Activated CD4-positive, alpha-beta T cell treated with anti-CD3 and anti-CD28 coated beads, Interleukin-2, amount 50 U/mL, for 48 hours (primary cell): ENCODE measurements at regions not wholly inside any gene's neighbourhood (a gene's known extent, or its start where the extent isn't known, plus 50 kb on each side); places are given as distances from the start of the nearest gene placed in this dataset.

Source experiments
- DNase-seq, 2 experiments: peaks; one replicate each; pipeline ENCODE4 v3.0.0-alpha.2; 2020

- no peak for DNase-seq
Measured at GRCh38 chr2:145034511-145034910, 514.6 kb upstream of the ZEB2 start.

DNA sequence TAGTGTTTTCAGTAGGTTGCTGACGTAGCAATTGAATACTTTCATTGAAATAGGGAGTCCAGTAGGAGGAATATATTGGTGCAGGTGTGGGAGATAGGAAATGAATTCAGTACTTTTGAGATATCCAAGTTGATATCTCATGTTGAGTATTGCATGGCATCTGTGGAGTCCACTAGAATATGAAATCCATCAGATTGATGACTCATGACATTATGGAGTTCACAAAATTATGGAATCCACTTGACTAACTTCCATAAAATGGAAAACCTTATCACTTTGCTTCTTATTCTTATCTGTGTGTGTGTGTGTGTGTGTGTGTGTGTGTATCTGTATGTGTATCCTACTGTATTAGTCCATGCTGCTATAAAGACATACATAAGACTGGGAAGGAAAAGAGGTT, 513.5 kb upstream of the ZEB2 start:
- no peak for DNase-seq

GRCh38 chr2:145032791-145033190, 512.9 kb upstream of the ZEB2 start:
- DNase-seq, result no peak

DNA sequence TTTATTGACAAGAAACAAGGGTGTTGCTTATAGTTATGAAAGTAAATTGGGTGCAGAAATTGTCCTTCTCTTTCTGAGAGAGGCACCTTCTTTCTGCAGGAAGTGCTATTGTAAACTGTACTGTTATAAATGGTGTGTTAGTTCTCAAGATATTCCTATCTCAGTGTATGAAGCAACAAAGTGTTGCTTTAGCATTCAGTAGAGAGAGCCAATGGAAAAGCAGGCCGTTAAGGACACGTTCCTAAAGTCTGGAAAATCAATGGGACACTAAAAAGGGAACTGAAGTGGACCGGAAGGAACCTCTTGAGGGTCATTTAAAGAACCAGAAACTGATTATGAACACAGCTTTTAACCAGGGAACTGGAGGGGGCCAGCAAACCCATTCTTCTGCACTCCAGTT, 510.0 kb upstream of the ZEB2 start:
- DNase-seq, result no peak

- DNase-seq, result no peak
Measured at GRCh38 chr2:145029081-145029480, 509.2 kb upstream of the ZEB2 start.

DNA sequence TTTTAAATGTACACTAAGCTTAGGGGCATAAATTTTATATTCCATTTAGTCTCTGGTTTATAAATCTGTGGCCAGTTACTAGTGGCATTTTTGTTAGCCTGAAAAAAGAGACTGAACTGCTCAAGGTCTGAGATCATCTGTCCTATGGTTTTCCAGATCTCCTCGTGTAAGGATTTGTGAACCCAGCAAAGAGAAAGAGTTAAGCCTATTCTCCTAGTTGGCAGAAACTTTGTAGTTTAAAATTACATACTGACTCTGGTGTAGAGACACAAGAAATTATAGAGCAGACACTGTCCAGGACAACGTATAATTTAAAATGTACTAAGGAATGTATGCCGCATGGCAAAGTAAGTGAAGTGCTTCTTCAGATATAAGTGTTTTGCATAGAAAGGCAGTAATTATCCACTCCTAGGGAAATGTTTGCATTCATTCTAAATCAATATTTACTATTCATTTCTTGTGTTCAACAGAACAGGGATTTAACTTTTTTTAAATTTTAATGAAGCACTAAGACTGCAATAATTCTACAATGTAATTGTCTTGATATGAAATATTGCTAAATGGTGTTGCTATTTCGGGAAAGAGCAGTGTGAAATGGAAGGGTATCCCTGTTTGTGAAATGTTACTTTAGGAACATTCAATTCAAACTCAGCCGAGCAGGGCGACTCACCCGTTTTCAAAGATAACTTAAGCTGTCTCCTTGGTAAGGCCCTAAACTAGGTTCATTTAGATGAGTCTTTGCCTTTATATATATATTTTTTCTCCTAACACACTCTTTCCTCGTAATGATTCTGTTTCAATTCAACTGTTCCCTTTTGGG, 508.4 kb upstream of the ZEB2 start:
- no peak for DNase-seq

DNA sequence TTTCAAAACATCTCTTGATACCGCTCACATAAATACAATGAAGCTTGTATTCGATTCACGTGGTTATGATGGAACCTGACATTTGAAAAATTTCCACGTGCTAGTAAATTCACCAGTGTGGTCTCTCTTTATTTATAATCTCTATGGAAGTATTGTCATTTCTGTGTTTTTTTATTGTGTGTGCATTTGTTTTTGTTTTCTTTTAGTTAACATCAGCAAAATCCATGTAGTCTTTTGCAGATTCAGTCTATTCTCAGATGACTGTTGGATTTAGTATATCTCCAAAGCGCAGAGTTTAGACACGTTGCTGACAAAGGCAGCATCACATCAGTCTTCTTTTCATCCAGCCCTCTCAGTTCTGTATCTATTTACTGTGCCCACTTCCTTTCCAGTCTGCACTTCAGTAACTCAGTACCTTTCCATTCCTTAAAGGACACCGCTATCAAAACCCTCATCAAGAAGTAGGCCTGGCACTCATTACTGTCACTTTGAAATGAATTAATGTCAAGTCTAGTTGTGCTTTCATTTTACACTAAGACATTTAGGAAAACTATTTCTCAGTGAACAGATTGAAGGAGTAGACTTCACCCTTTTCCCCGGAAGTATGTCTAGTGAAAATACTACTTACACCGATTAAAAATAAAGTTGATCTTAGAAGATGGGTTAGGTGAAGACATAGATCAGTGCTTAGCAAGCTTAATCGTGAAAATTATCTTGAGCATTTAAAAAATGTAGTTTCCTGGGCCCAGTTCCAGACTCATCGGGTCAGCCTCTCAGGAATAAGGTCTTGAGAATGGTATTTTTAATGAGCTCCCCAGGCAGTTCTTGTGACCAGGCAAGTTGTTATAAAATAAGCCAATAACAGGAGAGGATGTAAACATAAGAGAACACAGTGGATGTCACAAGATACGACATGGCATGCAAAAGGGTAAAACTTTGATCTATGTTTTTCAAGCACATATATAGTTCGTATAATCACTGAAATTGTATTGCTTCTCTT, 506.8 kb upstream of the ZEB2 start:
- DNase-seq, result no peak

DNA sequence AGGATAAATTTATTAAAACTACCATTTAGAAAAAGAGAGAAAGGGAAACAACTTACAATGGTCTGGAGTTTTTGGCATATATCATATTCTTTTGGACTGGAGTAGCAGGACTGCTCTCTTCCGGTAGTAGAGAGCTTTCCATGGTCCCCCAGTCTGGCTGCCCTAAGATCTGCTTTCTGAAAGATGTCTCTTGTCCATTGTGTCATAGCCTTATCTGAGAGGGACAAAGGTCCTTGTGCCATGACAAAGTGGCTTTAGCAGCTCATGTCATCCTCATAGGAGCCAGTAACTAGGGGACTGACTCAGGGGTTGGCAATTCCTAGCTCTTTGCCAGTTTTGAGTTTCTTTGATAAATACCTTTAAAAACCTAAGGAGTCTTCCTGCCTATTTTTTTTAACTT, 505.5 kb upstream of the ZEB2 start:
- no peak for DNase-seq

DNA sequence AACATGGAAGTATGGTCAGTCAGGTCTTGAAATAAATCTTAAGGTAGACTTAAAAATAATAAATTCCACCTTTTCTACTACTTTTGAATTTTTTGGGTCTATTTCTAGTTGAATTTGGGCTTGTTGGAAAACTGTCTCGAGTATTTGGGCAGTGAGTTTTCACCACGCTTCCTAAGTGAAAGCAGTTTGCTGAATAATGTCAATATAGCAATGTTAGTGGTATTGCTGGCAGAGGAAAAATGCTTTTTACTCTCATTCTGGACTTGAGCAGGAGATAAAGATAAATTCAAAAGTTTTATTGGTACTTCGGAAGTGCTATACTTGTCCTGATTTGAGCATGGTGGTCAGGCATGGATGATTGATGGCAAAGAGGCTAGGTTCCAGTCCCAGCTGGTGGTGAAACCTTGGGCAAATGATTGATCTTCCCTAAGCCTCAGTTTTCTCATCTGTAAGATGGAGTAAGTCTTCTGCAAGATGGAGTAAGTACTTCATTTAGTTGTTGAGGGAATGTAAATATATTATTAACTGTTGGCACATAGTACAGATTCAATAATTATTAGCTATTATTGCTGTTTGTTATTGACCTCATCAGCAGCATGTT, 503.5 kb upstream of the ZEB2 start:
- DNase-seq, result no peak

DNA sequence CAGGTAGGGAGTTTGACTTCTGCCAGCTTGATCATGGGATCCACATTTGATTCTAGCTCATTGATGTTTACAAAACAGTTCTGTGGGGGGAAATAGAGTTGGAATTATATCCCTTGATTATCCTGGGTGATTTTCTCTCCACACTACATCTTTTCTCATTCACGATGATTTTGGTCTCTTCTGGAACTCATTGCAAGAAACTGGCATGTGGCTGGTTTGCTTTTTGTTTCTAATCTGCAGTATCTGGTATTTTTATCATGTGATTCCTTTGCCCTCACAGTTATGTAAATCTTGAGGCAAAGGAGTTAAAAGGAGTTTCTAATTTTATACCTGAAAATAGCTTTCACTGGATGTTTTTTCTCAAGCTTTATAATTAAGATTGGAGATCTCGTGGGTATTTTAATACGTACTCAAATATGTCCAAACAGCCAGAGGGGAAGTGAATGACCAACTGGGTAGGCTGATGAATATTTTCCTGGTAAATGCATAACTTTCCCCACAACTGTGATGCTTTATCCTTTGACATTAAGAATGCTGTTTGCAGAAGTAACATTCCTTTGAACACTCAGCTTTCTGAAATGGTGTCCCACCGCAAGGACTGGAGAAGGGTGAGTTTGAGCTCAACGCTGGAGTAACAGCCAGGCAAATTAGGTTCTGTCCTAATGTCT, 502.9 kb upstream of the ZEB2 start:
- DNase-seq, result no peak

GRCh38 chr2:145021962-145022665, 502.2 kb upstream of the ZEB2 start:
- DNase-seq, result no peak

DNA sequence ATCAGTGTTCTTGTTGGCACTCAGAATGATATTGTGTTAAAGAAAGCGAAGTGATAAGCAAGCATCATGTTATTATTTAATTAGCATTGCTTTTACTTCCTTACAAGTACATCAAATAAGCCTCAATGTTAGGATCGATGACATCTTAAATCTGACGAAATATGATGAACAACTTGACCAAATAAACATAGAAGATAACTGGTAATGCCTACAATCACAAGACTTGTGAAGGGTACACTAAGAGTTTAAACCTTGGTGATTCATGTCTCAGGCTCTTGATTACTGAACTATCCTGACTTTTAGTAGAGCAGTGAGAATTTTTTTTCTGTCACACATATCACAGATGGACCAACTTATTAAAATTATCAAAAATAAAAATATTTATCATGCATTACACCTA, 500.8 kb upstream of the ZEB2 start:
- no peak for DNase-seq

- no peak for DNase-seq
Measured at GRCh38 chr2:145020139-145020538, 500.2 kb upstream of the ZEB2 start.

DNA sequence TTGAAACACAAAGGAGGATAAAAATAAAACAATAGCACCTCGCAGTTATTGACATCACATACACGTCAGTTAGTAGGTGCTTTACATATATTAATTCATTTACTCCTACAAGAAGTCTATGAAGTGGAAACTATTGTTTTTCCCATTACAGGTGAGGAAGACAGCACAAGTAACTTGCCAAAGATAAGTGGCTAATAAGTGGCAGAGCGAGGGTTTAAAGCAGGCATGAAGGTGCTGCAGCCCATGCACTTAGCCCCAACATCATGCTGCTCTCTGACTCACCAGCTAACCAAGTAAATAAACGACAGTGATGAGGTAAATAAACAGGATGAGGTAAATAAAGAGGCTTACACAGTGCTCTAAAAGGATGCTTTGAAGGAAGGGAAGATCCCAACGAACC, 498.6 kb upstream of the ZEB2 start:
- no peak for DNase-seq

GRCh38 chr2:145017149-145017548, 497.2 kb upstream of the ZEB2 start:
- DNase-seq, result no peak

DNA sequence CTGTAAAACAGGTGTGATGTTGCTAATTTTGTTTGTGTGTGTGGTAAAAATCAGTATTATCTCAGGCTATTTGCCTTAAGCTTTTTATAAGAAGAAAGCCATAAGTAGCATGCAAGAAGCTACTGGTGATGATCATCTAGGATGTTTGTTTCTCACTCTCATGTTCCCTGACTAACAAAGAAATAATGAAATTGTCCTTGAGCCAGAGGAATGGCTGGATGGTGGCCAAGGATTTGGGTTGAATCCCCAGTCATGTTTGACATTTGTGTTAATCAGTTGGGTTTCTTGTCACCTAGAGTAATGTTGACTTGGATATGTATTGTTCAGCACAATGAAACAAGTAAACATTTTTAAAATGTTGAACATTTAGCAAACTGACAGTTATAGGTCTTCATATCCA, 496.8 kb upstream of the ZEB2 start:
- no peak for DNase-seq

DNA sequence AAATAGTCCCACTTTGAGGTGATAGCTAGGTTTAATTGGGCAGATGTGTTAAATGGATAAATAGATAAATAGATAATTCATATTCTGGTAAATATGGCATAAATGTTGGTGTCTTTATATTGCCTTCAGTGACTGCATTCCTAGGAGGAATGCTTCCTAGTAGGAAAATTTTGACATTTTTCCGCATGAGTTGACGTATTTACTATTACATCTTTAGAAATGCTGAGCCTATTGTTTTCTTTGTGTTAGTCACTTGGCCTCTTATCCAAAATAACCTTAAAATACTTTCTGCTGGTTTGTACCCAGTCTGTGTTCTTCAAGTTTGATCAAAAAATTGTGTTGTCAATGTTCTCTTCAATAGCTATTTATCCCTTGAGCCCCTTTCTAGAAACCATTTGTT, 495.6 kb upstream of the ZEB2 start:
- no peak for DNase-seq

DNA sequence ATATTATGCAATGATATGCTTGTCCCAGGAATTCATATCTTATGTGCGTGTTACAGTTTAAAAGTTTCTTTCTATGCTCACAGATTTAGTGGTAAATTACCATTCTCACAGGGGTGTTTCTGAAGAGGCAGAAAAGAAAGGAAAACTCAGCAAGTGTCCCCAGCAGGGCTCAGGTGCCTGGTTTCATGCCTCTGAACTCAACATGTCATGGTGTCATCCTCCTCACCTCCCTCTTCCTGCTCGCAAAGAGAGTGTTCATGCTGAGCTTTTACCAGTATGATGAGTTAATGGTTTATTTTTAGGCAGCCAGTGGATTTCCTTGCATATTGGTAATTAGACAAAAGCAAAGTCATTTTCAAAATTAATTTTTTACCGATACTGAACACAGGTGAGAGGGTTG, 492.9 kb upstream of the ZEB2 start:
- DNase-seq, result no peak

GRCh38 chr2:145012214-145012670, 492.3 kb upstream of the ZEB2 start:
- no peak for DNase-seq

DNA sequence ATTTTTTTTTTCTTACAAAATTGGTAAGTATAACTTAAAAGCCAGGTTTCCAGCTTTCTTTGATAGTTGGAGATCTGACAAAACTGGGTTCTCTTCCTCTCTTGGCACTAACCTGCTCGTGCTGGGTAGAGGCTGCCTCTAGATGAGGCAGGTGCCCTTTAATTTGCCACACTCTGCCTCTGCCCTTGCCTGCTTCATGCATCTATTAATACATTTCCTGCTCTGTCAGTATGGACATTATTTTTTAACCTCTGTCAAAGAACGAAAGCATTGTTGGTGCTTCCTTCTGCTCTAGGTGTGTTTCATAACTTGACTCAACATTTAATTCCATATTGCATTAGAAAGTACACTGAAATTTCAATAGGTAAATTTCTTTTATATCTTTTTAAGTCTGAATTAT, 490.7 kb upstream of the ZEB2 start:
- DNase-seq, result no peak

- DNase-seq, result no peak
Measured at GRCh38 chr2:145007960-145008263, 488.0 kb upstream of the ZEB2 start.
